Fibroblast of lung (primary cell): ENCODE measurements at regions not wholly inside any gene's neighbourhood (a gene's known extent, or its start where the extent isn't known, plus 50 kb on each side); places are given as distances from the start of the nearest gene placed in this dataset.

Experiments used
- DNase-seq, 2 donors: peaks; one replicate each; pipeline versions ENCODE4 v3.0.0 to v3.0.0-alpha.2; 2010; ENCODE audit warnings: low read depth in 2 of 2
- H2AFZ ChIP-seq: 2 replicates; pipeline ENCODE4 v1.5.1; 2012; ENCODE audit warnings: low read length, control low read depth, inconsistent platforms
- H3K27ac ChIP-seq: 2 replicates; pipeline ENCODE4 v1.5.1; 2011; ENCODE audit warnings: low read length, control low read depth; ENCODE audit not compliant: insufficient read depth
- H3K27me3 ChIP-seq: 2 replicates; pipeline ENCODE4 v1.5.1; 2011; ENCODE audit warnings: mild to moderate bottlenecking, low read length; ENCODE audit not compliant: control insufficient read depth, insufficient read depth
- H3K36me3 ChIP-seq: 2 replicates; pipeline ENCODE4 v1.5.1; 2011; ENCODE audit warnings: low read length; ENCODE audit not compliant: control insufficient read depth, insufficient read depth
- H3K4me1 ChIP-seq: 2 replicates; pipeline ENCODE4 v1.5.1; 2011; ENCODE audit warnings: low read length; ENCODE audit not compliant: control insufficient read depth, insufficient read depth; ENCODE audit errors: extremely low read depth
- H3K4me2 ChIP-seq: 2 replicates; pipeline ENCODE4 v1.5.1; 2011; ENCODE audit warnings: low read length, control low read depth; ENCODE audit not compliant: insufficient read depth; ENCODE audit errors: extremely low read depth
- H3K4me3 ChIP-seq, 4 experiments: fragments of 200-600 bp in 1 of 4; sonication (generic) in 1 of 4; replicated peaks in 1 of 4; 2 replicates each; pipeline ENCODE4 v1.5.1; 2011 to 2016; ENCODE audit warnings: low read length in 4 of 4, low read depth in 3 of 4, mild to moderate bottlenecking in 3 of 4, control low read depth in 2 of 4, inconsistent platforms in 1 of 4, mixed read lengths in 1 of 4; ENCODE audit not compliant: insufficient read depth in 1 of 4; ENCODE audit errors: control extremely low read depth in 1 of 4
- H3K79me2 ChIP-seq: 2 replicates; pipeline ENCODE4 v1.5.1; 2012; ENCODE audit warnings: mild to moderate bottlenecking, low read length, inconsistent platforms; ENCODE audit not compliant: control insufficient read depth, insufficient read depth
- H3K9ac ChIP-seq: 2 replicates; pipeline ENCODE4 v1.5.1; 2011; ENCODE audit warnings: mild to moderate bottlenecking, low read length, control low read depth; ENCODE audit not compliant: insufficient read depth
- H3K9me3 ChIP-seq: 2 replicates; pipeline ENCODE4 v1.5.1; 2012; ENCODE audit warnings: low read depth, low read length; ENCODE audit not compliant: control insufficient read depth, insufficient read depth
- H4K20me1 ChIP-seq: 2 replicates; pipeline ENCODE4 v1.5.1; 2011; ENCODE audit warnings: low read length; ENCODE audit not compliant: control insufficient read depth, insufficient read depth; ENCODE audit errors: extremely low read depth
- EZH2 ChIP-seq: IDR thresholded peaks from 2 replicates; pipeline ENCODE4 v1.5.1; 2012; ENCODE audit warnings: low read length, control low read depth, mild to moderate bottlenecking; ENCODE audit errors: missing control alignments
- TF ChIP-seq, protein P1 (sequence below), 2 donors: IDR thresholded peaks in 1 of 2; conservative IDR thresholded peaks in 1 of 2; 1 replicate in 1 of 2; 2 replicates in 1 of 2; pipeline ENCODE4 v1.5.1; 2011 to 2012; ENCODE audit warnings: low read length in 2 of 2, control low read depth in 1 of 2, inconsistent platforms in 1 of 2, low read depth in 1 of 2, mild to moderate bottlenecking in 1 of 2

- no peaks in the 10 kb centered on the region for H3K36me3 ChIP-seq
These were observed 403.7 kb upstream of the SPRED2 start for GRCh38 chr2:65835975-65836549.

DNA sequence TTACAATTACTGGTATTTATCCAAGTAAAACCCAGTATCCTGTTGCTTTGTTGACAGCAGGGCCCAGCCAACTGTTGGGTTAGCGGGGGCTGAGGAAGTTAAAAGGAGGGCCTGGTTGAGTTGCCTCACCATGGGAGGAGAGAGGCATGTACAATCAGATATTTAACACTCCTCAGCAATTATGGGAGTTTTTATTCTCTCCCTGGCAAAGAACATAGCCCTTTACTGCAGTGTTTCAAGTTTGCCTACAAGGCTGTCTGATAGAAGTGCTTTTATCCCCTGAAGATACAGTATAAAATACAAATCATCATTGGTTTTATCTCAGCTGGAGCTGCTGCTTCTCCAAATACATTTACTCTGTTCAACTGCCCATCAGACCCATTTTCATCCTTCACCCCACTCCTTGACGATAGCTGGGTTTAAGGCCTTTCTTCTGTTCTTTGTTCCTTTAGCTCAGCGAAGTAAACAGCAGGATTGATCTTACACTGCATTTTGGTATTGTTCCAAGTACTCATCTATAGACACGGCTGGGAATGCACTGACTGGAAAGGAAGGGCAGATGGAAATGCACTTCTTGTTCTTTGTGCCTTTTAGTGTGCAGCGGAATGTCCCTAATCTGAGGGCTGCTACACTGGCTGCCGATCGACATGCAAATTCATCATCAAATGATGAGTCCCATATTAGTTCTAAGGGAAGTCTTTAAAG is 402.5 kb upstream of the SPRED2 start:
- H2AFZ ChIP-seq: no peak overlapping the region
- no peaks in the 10 kb centered on the region for H4K20me1 ChIP-seq
- no peak for DNase-seq
- H3K27me3 ChIP-seq: no peaks in the 10 kb centered on the region
- no peaks in the 10 kb centered on the region for H3K9me3 ChIP-seq
- no peak overlapping the region for H3K4me3 ChIP-seq
- H3K4me1 ChIP-seq: no peaks in the 10 kb centered on the region
- TF ChIP-seq EZH2: no peak
- H3K9ac ChIP-seq: no peak overlapping the region
- no peaks in the 10 kb centered on the region for H3K79me2 ChIP-seq
- no peak overlapping the region for H3K27ac ChIP-seq
- H3K4me2 ChIP-seq: no peak overlapping the region
- H3K36me3 ChIP-seq: no peaks in the 10 kb centered on the region

More at GRCh38 chr2:65835975-65836549, 403.7 kb upstream of the SPRED2 start:
- H3K27ac ChIP-seq: no peak overlapping the region
- no peak overlapping the region for H3K4me3 ChIP-seq
- H3K4me2 ChIP-seq: no peak overlapping the region
- no peaks in the 10 kb centered on the region for H3K79me2 ChIP-seq
- H2AFZ ChIP-seq: no peak overlapping the region
- H4K20me1 ChIP-seq: no peaks in the 10 kb centered on the region
- H3K4me1 ChIP-seq: no peaks in the 10 kb centered on the region
- H3K9ac ChIP-seq: no peak overlapping the region
- TF ChIP-seq, protein P1, sequence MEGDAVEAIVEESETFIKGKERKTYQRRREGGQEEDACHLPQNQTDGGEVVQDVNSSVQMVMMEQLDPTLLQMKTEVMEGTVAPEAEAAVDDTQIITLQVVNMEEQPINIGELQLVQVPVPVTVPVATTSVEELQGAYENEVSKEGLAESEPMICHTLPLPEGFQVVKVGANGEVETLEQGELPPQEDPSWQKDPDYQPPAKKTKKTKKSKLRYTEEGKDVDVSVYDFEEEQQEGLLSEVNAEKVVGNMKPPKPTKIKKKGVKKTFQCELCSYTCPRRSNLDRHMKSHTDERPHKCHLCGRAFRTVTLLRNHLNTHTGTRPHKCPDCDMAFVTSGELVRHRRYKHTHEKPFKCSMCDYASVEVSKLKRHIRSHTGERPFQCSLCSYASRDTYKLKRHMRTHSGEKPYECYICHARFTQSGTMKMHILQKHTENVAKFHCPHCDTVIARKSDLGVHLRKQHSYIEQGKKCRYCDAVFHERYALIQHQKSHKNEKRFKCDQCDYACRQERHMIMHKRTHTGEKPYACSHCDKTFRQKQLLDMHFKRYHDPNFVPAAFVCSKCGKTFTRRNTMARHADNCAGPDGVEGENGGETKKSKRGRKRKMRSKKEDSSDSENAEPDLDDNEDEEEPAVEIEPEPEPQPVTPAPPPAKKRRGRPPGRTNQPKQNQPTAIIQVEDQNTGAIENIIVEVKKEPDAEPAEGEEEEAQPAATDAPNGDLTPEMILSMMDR (conservative IDR thresholded peaks at IDR 0.05 in 1 of 2, IDR thresholded peaks at IDR 0.05 in 1 of 2; ENCODE audit: low read depth in 1 of 2, low read length in 2 of 2): no peak
- no peak for TF ChIP-seq EZH2
- DNase-seq: no peak
- H3K9me3 ChIP-seq: no peaks in the 10 kb centered on the region
- no peaks in the 10 kb centered on the region for H3K27me3 ChIP-seq

- Histone ChIP-seq H3K27me3 (no peaks in the 10 kb centered on the region), H3K4me1 (no peaks in the 10 kb centered on the region), H3K79me2 (no peaks in the 10 kb centered on the region), H3K4me3 (no peak overlapping the region), H4K20me1 (no peaks in the 10 kb centered on the region), H2AFZ (no peak overlapping the region), H3K9ac (no peak overlapping the region), H3K9me3 (no peaks in the 10 kb centered on the region), H3K36me3 (no peaks in the 10 kb centered on the region), H3K27ac (no peak overlapping the region), H3K4me2 (no peak overlapping the region)
- TF ChIP-seq EZH2: no peak
- TF ChIP-seq, protein P1 (conservative IDR thresholded peaks at IDR 0.05 in 1 of 2, IDR thresholded peaks at IDR 0.05 in 1 of 2; ENCODE audit: low read depth in 1 of 2, low read length in 2 of 2): no peak
- DNase-seq: no peak
These were observed 401.7 kb upstream of the SPRED2 start for GRCh38 chr2:65834062-65834461.
